GM12865 (cell line): ENCODE measurements at regions not wholly inside any gene's neighbourhood (a gene's known extent, or its start where the extent isn't known, plus 50 kb on each side); places are given as distances from the start of the nearest gene placed in this dataset.

Experiments
- DNase-seq: peaks from one replicate; pipeline ENCODE4 v3.0.0; 2010; ENCODE audit warnings: low read depth
- H3K4me3 ChIP-seq: 2 replicates; pipeline ENCODE4 v1.5.1; 2011; ENCODE audit warnings: mild to moderate bottlenecking, low read depth, low read length, control low read depth
- TF ChIP-seq, protein P1 (sequence below): IDR thresholded peaks from 2 replicates; pipeline ENCODE4 v1.5.1; 2011; ENCODE audit warnings: low read length, control low read depth, low read depth, inconsistent platforms; ENCODE audit not compliant: insufficient read depth; ENCODE audit errors: missing control alignments

DNA sequence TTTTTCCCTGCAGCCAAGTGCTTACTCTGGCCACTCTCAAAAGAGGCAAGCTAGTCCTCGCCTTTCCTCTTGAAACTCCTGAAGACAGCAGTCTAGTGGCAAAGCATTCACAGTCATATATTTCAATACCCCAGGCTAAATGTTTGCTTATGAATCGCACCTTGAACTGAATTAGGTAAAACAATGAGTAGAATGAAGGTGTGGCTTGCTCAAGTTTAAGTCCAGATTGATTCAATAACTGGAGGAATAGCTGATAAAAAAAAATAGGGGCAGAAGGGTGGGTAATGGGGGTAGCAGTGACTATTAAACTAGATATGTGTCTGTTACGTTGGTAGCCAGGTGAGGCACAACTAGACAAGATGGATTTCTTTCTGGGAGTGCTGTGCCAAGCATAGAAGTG, 88.2 kb upstream of the EPB41L3 start:
- TF ChIP-seq, protein P1, sequence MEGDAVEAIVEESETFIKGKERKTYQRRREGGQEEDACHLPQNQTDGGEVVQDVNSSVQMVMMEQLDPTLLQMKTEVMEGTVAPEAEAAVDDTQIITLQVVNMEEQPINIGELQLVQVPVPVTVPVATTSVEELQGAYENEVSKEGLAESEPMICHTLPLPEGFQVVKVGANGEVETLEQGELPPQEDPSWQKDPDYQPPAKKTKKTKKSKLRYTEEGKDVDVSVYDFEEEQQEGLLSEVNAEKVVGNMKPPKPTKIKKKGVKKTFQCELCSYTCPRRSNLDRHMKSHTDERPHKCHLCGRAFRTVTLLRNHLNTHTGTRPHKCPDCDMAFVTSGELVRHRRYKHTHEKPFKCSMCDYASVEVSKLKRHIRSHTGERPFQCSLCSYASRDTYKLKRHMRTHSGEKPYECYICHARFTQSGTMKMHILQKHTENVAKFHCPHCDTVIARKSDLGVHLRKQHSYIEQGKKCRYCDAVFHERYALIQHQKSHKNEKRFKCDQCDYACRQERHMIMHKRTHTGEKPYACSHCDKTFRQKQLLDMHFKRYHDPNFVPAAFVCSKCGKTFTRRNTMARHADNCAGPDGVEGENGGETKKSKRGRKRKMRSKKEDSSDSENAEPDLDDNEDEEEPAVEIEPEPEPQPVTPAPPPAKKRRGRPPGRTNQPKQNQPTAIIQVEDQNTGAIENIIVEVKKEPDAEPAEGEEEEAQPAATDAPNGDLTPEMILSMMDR = no peak
- no peak for DNase-seq
- no peak overlapping the region for H3K4me3 ChIP-seq

DNA sequence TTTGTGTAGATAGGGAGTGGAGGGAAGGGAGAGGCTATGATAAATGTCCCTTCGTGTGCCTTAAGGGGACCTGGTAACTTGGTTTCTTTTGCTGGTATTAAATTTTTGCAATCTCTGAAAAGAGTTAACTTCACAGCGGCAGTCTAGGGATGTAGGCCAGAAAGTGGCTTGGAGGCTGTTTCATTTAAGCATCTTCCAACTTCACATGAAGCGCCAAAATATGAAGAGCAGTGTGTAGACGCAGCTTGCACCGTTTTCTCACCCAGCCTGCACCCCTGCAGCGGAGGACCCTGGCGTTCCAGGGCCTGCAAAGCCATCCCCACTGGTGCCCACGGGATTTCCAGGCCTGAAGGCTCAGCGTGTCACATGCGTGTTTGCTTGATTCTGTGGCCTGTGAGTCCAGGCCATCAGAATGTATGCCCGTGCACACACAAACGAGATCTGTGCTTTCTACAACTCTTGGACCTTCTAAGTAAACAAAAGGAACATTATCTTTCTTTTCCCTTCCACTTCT, 87.2 kb upstream of the EPB41L3 start:
- TF ChIP-seq, protein P1 = no peak
- DNase-seq = no peak
- no peak overlapping the region for H3K4me3 ChIP-seq

DNA sequence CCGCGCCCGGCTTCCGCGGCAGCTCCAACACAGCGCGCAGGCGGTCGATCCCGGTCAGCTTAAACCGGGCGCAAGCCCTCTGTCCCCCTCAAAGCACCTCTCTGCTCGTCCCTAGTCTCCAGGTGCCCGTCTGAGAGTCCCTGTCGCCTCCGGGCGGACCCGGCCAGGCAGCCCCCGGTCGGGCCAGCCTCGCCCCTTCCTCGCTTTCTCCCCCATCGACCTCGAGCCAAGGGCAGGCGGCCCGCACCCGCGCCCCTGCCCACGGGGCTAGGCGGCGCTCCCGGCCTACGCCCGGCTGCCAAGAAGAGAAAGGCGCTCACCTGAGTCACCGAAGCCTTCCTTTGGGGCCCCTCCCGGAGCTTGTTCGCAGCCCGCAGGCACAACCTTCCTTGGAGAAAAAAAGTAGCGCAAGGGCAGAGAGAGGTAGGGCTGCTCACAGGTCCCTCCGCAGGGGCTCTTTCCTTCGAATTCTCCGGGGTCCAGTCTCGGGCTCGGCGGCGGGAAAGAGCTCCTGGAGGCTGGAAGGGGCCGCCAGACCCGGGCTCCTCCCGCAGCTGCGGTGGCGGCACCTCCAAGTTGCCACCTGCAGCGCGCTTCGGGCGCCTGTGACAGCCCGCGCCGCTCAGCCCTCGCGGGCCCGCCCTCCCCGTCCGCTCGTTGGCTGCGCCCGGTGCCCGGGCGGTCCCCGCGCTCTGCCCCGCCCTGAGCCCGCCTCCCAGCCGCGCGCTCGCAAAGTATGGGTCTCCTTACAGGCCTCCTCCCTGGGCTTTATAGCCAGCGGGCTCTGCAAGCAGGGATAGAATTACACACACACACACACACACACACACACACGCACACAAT, 86.5 kb upstream of the EPB41L3 start:
- no peak overlapping the region; the same call in 1 of the 2 replicates for H3K4me3 ChIP-seq
- peak; percentile 49 for DNase-seq
- TF ChIP-seq, protein P1 = no peak

DNA sequence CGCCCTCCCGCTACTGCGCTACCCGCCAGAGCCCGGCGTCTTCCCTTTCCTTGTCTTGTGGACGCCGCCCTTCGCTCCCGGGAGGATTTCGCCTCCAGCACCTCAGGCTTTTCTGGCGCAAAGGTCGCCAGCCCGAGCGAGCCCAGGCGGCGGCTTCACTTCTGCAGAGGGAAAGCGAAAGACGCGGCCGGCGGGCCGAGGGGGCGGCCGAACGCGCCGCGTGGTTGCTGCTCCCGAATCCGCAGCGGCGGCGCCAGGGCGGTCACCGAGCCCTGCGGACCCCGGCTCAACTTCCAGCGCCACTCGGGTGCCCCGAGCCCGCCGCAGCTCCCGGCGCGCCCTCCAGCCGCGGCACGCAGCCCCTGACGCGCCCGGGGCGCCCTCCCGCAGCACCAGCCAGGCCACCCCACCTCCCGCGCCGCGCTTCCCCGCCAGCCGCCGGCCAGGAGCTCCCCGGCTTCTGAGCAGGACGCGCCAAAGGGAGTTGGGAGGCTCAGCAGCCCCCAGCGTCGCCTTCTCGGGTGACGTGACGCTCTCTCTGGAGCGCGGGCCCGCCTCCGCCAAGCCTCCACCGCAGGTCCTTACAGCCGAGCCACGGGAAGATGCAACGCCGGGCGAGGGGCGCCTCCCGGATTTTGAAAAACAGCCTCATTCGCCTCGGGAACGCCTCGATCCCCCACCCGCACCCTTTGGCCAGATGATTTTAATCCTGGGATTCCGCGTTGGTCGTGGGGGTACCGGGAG, 84.9 kb upstream of the EPB41L3 start:
- peak overlapping the region; percentile 36 for H3K4me3 ChIP-seq
- TF ChIP-seq, protein P1 = no peak
- no peak for DNase-seq

DNA sequence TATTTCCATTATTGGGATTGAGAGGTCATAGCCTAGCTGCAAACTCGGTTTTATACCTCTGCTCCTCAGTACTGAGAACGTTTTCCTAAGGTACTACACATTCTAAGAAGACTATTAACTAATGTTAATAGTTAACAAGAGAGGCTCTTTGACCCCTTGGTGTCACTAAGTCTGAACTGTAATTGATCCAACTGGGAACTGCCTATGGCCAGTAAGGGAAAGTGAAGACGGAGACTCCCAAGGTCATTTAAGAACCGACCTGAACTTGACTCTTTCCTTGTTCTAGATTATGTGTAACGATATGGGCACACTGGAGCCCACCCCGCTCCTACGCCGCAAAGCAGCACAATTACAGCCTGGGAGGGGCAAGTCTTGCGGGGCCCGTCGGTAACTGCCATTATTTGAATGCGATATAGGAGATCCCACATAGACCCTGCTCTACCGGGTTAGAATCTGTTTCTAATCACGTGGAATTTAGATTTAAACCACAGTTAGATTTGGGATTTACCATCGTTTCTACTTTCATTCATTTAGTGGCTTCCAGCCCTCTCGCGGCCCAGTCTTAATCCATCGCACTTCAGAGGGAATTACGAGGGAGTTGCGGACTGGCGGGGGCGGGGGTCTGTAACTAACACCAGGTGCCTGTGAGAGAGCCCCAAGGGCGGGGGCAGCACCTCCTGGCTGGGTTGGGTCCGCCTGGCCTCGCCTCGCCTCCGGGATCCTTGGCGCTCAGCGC, 84.1 kb upstream of the EPB41L3 start:
- peak overlapping the region; percentile 23 for H3K4me3 ChIP-seq
- TF ChIP-seq, protein P1 = no peak

DNA sequence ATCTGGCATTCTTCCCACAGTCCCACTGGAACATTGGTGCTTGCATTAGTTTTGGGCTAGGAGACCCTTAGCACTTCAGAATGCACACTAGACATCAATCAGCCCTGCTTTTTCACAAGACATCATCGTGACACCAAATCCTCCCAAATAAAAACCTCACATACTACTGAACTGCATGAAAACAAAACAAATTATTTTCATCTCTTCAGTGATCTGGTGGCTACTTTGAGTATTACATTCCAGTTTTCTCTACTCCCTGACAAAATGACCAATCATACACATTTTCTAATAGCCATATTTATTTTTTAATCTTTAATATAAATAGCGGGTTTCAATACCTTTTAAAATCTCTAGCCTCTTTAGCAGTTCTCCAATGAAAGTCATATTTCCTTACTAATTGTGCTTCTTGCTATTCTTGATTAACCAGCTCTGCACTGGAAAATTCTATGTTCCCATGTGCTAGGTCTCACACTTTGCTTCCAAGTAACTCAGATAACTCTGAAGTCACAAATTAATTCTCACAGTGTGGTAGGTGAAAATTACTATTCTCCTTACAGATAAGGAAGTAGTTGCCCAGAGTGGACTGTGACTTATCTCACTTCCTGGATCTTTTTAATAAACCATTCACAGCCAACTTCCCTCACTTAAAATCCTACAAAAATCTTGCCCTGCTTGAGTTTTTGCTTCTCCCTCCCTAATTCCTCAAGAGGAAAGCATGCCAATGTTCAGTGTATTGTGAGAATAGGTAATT, 82.5 kb upstream of the EPB41L3 start:
- no peak overlapping the region for H3K4me3 ChIP-seq
- DNase-seq = no peak
- TF ChIP-seq, protein P1 = no peak

More for the DNA sequence above, 84.1 kb upstream of the EPB41L3 start:
- DNase-seq = no peak
